Nephron progenitor cell (in vitro differentiated cells): ENCODE measurements at regions not wholly inside any gene's neighbourhood (a gene's known extent, or its start where the extent isn't known, plus 50 kb on each side); places are given as distances from the start of the nearest gene placed in this dataset.
A peak's percentile ranks its signal among the peaks of the same experiment; 100 is the strongest.

ENCODE experiments used
- DNase-seq: peaks from one replicate; pipeline ENCODE4 v3.0.0; 2021
- H3K27ac Mint-ChIP-seq: 2 replicates; pipeline ENCODE4 v1.8.0; 2021; ENCODE audit warnings: mild to moderate bottlenecking, moderate library complexity, mixed read lengths
- H3K27me3 Mint-ChIP-seq: 2 replicates; pipeline ENCODE4 v1.8.0; 2021; ENCODE audit warnings: mild to moderate bottlenecking, low read depth, mixed read lengths; ENCODE audit not compliant: poor library complexity
- H3K36me3 Mint-ChIP-seq: 2 replicates; pipeline ENCODE4 v1.8.0; 2021; ENCODE audit warnings: low read depth, mixed read lengths
- H3K4me1 Mint-ChIP-seq: 2 replicates; pipeline ENCODE4 v1.8.0; 2021; ENCODE audit warnings: mixed read lengths
- H3K4me3 Mint-ChIP-seq: 2 replicates; pipeline ENCODE4 v1.8.0; 2021; ENCODE audit warnings: mild to moderate bottlenecking, moderate library complexity, mixed read lengths
- H3K9me3 Mint-ChIP-seq: 2 replicates; pipeline ENCODE4 v1.8.0; 2021; ENCODE audit warnings: mild to moderate bottlenecking, moderate library complexity, mixed read lengths
- TF ChIP-seq, protein P1 (sequence below): fragments of 200-600 bp; sonication (generic); IDR thresholded peaks from 2 replicates; pipeline ENCODE4 v1.5.0; 2021; ENCODE audit warnings: antibody characterized with exemption

DNA sequence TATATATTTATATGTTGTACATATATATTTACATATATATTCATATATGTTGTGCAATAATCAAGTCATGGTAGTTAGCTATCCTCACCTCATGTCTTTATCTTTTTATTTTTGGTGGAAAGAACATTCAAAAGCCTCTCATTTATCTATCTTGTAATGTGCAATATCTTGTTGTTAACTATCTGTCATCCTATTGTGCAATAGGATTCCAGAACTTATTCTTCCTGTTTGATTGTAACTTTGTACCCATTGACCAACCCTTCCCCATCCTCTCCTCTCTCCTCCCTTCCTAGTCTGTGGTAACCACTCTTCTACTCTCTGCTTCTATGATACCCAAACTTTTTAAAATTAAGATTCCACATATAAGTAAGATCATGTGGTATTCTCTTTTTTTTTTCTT lies 115.6 kb upstream of the PDGFD start:
- Mint-ChIP-seq H3K4me1 (no peaks in the 10 kb centered on the region), H3K4me3 (no peak overlapping the region), H3K36me3 (no peaks in the 10 kb centered on the region), H3K27ac (no peak overlapping the region), H3K9me3 (no peaks in the 10 kb centered on the region), H3K27me3 (no peaks in the 10 kb centered on the region)
- no peak for DNase-seq
- TF ChIP-seq, protein P1, sequence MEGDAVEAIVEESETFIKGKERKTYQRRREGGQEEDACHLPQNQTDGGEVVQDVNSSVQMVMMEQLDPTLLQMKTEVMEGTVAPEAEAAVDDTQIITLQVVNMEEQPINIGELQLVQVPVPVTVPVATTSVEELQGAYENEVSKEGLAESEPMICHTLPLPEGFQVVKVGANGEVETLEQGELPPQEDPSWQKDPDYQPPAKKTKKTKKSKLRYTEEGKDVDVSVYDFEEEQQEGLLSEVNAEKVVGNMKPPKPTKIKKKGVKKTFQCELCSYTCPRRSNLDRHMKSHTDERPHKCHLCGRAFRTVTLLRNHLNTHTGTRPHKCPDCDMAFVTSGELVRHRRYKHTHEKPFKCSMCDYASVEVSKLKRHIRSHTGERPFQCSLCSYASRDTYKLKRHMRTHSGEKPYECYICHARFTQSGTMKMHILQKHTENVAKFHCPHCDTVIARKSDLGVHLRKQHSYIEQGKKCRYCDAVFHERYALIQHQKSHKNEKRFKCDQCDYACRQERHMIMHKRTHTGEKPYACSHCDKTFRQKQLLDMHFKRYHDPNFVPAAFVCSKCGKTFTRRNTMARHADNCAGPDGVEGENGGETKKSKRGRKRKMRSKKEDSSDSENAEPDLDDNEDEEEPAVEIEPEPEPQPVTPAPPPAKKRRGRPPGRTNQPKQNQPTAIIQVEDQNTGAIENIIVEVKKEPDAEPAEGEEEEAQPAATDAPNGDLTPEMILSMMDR = no peak

DNA sequence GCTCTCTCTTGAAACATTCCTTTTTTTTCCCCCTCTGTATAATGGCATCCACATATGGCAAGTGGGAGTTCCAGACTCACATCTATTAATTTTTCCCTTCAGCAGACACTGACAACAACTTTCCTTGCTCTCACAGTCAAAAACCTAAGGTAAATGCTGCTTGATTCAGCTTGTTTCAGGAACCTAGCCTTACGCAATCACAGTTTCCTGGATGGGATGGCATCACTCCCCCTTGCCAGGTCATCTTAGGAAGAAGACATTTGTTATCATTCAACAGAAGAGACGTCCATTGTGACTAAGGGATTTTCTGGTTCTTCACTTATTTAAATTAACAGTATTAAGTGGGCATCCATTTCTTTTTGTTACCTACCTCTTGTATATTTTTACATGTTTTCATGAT lies 112.0 kb upstream of the PDGFD start:
- Mint-ChIP-seq H3K27ac (no peak overlapping the region), H3K4me1 (no peaks in the 10 kb centered on the region)

DNA sequence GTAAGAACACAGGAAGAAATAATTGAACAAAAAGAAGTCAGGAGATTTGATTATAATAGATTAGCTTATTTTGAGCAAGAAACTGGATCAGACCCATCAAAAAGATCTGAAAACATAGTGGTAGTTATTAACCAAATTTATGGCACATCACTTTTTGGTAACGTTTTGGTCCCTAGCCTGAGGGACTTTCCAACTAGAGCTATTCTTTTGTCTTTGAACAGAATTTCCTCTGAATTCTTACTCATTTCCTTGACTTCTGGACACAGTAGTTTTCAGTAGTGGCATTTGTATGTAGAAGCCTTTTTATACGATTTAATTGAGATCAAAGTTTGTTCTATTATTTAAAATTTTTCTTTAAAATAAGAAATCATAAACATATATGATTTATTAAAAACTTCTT lies 96.5 kb upstream of the PDGFD start:
- Mint-ChIP-seq H3K9me3 (no peaks in the 10 kb centered on the region), H3K4me1 (no peaks in the 10 kb centered on the region), H3K4me3 (no peak overlapping the region), H3K36me3 (no peaks in the 10 kb centered on the region), H3K27ac (no peak overlapping the region), H3K27me3 (no peaks in the 10 kb centered on the region)
- no peak for DNase-seq
- TF ChIP-seq, protein P1 = no peak

More for the DNA sequence above, 112.0 kb upstream of the PDGFD start:
- TF ChIP-seq, protein P1 = no peak
- H3K4me3 Mint-ChIP-seq = no peak overlapping the region
- H3K36me3 Mint-ChIP-seq = no peaks in the 10 kb centered on the region
- no peak for DNase-seq
- H3K27me3 Mint-ChIP-seq = no peaks in the 10 kb centered on the region
- H3K9me3 Mint-ChIP-seq = no peaks in the 10 kb centered on the region

DNA sequence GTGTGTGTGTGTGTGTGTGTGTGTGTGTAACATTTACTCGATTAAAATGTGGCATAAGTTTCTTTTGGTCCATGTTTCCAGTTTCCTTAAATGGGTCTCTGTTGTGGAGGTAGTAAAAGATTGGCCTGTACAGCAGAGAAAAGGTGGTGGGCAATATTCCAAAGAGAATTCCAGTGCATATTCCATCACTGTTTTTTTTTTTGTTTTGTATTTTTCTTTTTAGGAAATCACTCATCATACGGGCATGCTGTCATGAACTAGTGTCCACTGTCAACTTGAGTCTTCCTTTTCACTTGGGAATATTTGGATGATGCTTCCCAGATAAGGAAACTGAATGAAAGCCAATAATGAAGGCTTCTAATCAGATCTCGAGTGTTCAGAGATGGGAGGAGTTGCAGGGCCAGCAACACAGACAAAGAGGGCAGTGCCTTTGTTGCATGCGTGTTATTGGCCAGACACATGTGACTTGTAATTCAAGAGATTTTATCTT lies 95.2 kb upstream of the PDGFD start:
- DNase-seq = no peak
- Mint-ChIP-seq H3K27me3 (no peaks in the 10 kb centered on the region), H3K4me3 (no peak overlapping the region), H3K27ac (no peak overlapping the region), H3K9me3 (no peaks in the 10 kb centered on the region), H3K4me1 (no peaks in the 10 kb centered on the region), H3K36me3 (no peaks in the 10 kb centered on the region)
- TF ChIP-seq, protein P1 = no peak

DNA sequence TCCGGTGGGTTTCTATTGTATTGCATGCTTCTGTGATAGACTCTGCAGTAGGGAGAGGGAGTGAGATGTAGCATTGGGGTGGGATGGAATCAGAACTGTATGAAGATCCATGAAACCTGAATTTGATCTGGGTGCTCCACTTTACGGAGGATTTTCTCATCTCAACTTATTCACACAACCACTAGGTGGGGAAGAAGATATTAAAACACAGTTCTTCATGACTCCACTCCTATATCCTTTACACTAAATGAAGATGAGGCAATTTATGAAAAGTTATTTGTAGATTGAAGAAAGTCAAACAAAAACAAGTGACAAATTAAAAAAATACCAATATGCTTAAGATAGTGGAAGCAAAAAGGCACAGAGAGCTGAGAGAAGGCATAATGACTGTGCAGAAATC lies 92.6 kb upstream of the PDGFD start:
- H3K4me1 Mint-ChIP-seq = no peaks in the 10 kb centered on the region
- no peaks in the 10 kb centered on the region for H3K27me3 Mint-ChIP-seq
- no peaks in the 10 kb centered on the region for H3K36me3 Mint-ChIP-seq
- TF ChIP-seq, protein P1 = no peak
- no peak overlapping the region for H3K4me3 Mint-ChIP-seq
- no peak for DNase-seq
- no peak overlapping the region for H3K27ac Mint-ChIP-seq
- H3K9me3 Mint-ChIP-seq = peaks cover 4% of the 10 kb centered on the region

DNA sequence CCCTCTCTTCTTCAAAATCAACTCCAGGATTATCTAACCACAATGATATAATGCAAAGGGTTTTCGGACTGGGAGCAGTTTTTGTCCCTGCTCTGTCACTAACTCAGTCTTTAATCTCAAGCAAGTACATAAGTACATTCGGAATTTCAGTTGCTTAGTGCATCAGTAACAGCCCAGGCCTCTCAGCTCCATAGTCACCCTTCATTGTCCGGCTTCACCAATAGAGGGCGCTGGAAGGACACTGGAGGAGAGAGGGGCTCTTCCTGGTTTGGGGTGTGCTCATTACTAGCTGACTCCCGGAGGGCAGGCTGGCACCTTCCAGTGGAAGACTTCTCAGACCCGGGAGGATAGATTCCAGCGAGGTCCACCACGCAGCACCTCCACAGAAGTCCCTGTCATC lies 90.4 kb upstream of the PDGFD start:
- no peaks in the 10 kb centered on the region for H3K27me3 Mint-ChIP-seq
- peak; percentile 50 for DNase-seq
- no peaks in the 10 kb centered on the region for H3K4me1 Mint-ChIP-seq
- no peak overlapping the region for H3K4me3 Mint-ChIP-seq
- TF ChIP-seq, protein P1 = peak; percentile 57
- H3K9me3 Mint-ChIP-seq = peaks cover 4% of the 10 kb centered on the region
- H3K27ac Mint-ChIP-seq = no peak overlapping the region
- no peaks in the 10 kb centered on the region for H3K36me3 Mint-ChIP-seq
